SK-N-SH (cell line): ENCODE measurements at regions not wholly inside any gene's neighbourhood (a gene's known extent, or its start where the extent isn't known, plus 50 kb on each side); places are given as distances from the start of the nearest gene placed in this dataset.

Experiments
- CTCF ChIA-PET: fragments of 300-600, 350-600 bp; formaldehyde crosslinking; extraction: SDS; loops from one replicate; lab custom pipeline; 2021; lab: Yijun Ruan, JAX
- POLR2A ChIA-PET: fragments of 350-600 bp; sonication (Branson Sonifier 250); formaldehyde crosslinking; extraction: SDS; loops from one replicate; lab custom pipeline; 2020; ENCODE audit warnings: antibody characterized with exemption, inconsistent platforms; lab: Yijun Ruan, JAX
- DNase-seq: peaks from one replicate; pipeline ENCODE4 v3.0.0; 2012
- H2AFZ ChIP-seq: fragments of 200-600 bp; sonication (generic); 2 replicates; pipeline ENCODE4 v1.8.1; 2016; ENCODE audit warnings: antibody characterized with exemption, mild to moderate bottlenecking, low read depth
- H3F3A ChIP-seq: fragments of 200-600 bp; sonication (generic); replicated peaks from 2 replicates; pipeline ENCODE3; 2016; ENCODE audit warnings: antibody characterized with exemption, mild to moderate bottlenecking; ENCODE audit not compliant: insufficient read depth
- H3K27ac ChIP-seq, 2 experiments: fragments of 200-500 bp in 1 of 2; fragments of 200-600 bp in 1 of 2; sonication (Bioruptor generic) in 1 of 2; sonication (generic), shearing (Covaris generic) in 1 of 2; 2 replicates each; pipeline versions ENCODE4 v1.5.1 to v1.6.1; 2014 to 2016; ENCODE audit warnings: low read depth in 2 of 2, inconsistent platforms in 1 of 2, low read length in 1 of 2, mild to moderate bottlenecking in 1 of 2, mixed read lengths in 1 of 2
- H3K27me3 ChIP-seq: fragments of 200-600 bp; sonication (generic), shearing (Covaris generic); 2 replicates; pipeline ENCODE4 v1.6.1; 2016; ENCODE audit warnings: mixed run types; ENCODE audit not compliant: insufficient read depth
- H3K36me3 ChIP-seq, 2 experiments: fragments of 200-500 bp in 1 of 2; fragments of 200-600 bp in 1 of 2; sonication (Bioruptor generic) in 1 of 2; sonication (generic) in 1 of 2; replicated peaks in 1 of 2; 2 replicates each; pipeline versions ENCODE3 to v1.5.1; 2014 to 2016; ENCODE audit warnings: low read length in 1 of 2, mild to moderate bottlenecking in 1 of 2; ENCODE audit not compliant: insufficient read depth in 2 of 2, control insufficient read depth in 1 of 2
- H3K4me1 ChIP-seq, 2 experiments: fragments of 200-500 bp in 1 of 2; fragments of 200-600 bp in 1 of 2; sonication (Bioruptor generic) in 1 of 2; sonication (generic), shearing (Covaris generic) in 1 of 2; 2 replicates each; pipeline versions ENCODE4 v1.5.1 to v1.6.1; 2014 to 2016; ENCODE audit warnings: low read depth in 1 of 2, low read length in 1 of 2, mixed run types in 1 of 2; ENCODE audit not compliant: insufficient read depth in 2 of 2, control insufficient read depth in 1 of 2
- H3K4me2 ChIP-seq: fragments of 200-600 bp; sonication (generic), shearing (Covaris generic); 2 replicates; pipeline ENCODE4 v1.6.1; 2017; ENCODE audit warnings: mixed run types
- H3K4me3 ChIP-seq, 2 experiments: fragments of 200-500 bp in 1 of 2; fragments of 200-600 bp in 1 of 2; sonication (Bioruptor generic) in 1 of 2; sonication (generic), shearing (Covaris generic) in 1 of 2; 2 replicates each; pipeline versions ENCODE4 v1.5.1 to v1.8.1; 2014 to 2016; ENCODE audit warnings: low read depth in 2 of 2, inconsistent platforms in 1 of 2, low read length in 1 of 2, mild to moderate bottlenecking in 1 of 2, mixed read lengths in 1 of 2, moderate library complexity in 1 of 2
- H3K79me2 ChIP-seq: fragments of 200-600 bp; sonication (generic); 2 replicates; pipeline ENCODE4 v1.8.1; 2017; ENCODE audit warnings: mild to moderate bottlenecking; ENCODE audit not compliant: insufficient read depth
- H3K9ac ChIP-seq: fragments of 200-600 bp; sonication (generic); 2 replicates; pipeline ENCODE4 v1.6.1; 2017; ENCODE audit warnings: mixed run types
- H3K9me2 ChIP-seq: fragments of 200-600 bp; sonication (generic); 2 replicates; pipeline ENCODE4 v1.6.1; 2017; ENCODE audit warnings: mixed run types
- H3K9me3 ChIP-seq: fragments of 200-600 bp; sonication (generic); 2 replicates; pipeline ENCODE4 v1.6.1; 2017; ENCODE audit warnings: mixed run types, mild to moderate bottlenecking, moderate library complexity
- H4K20me1 ChIP-seq: fragments of 200-600 bp; sonication (generic); 2 replicates; pipeline ENCODE4 v1.6.1; 2017; ENCODE audit warnings: mild to moderate bottlenecking, mixed run types; ENCODE audit not compliant: insufficient read depth
- EP300 ChIP-seq, 2 experiments: IDR thresholded peaks; 2 replicates each; pipeline versions ENCODE4 v1.4.0 to v1.6.1; 2012; ENCODE audit warnings: borderline replicate concordance in 1 of 2, low read depth in 1 of 2, low read length in 1 of 2
- FOSL2 ChIP-seq: IDR thresholded peaks from 2 replicates; pipeline ENCODE4 v1.4.0; 2012; ENCODE audit warnings: low read depth, mild to moderate bottlenecking, moderate library complexity, borderline replicate concordance
- FOXM1 ChIP-seq: IDR thresholded peaks from 2 replicates; pipeline ENCODE4 v1.4.0; 2012; ENCODE audit warnings: low read depth, mild to moderate bottlenecking
- GATA2 ChIP-seq: sonication (generic); formaldehyde crosslinking; IDR thresholded peaks from 2 replicates; pipeline ENCODE4 v1.5.0; 2020; ENCODE audit warnings: mild to moderate bottlenecking, missing genetic modification reagents
- MEF2A ChIP-seq: IDR thresholded peaks from 2 replicates; pipeline ENCODE4 v1.4.0; 2012; ENCODE audit warnings: low read depth, borderline replicate concordance
- NFIC ChIP-seq: IDR thresholded peaks from 2 replicates; pipeline ENCODE4 v1.4.0; 2012; ENCODE audit warnings: borderline replicate concordance
- NRF1 ChIP-seq: IDR thresholded peaks from 2 replicates; pipeline ENCODE4 v1.6.1; 2012; ENCODE audit warnings: low read depth, mild to moderate bottlenecking, low read length
- RCOR1 ChIP-seq: fragments of 150-350 bp; IDR thresholded peaks from 2 replicates; pipeline ENCODE4 v1.6.1; 2017; ENCODE audit warnings: antibody characterized with exemption, low read length
- RFX5 ChIP-seq: IDR thresholded peaks from 2 replicates; pipeline ENCODE4 v1.6.1; 2012; ENCODE audit warnings: mild to moderate bottlenecking, improper control_type of control experiment, low read length
- SIN3A ChIP-seq: IDR thresholded peaks from 2 replicates; pipeline ENCODE4 v1.6.1; 2012; ENCODE audit warnings: low read depth, mild to moderate bottlenecking, low read length, moderate library complexity, borderline replicate concordance
- TAF1 ChIP-seq: IDR thresholded peaks from 2 replicates; pipeline ENCODE4 v1.6.1; 2012; ENCODE audit warnings: low read depth, mild to moderate bottlenecking, low read length, moderate library complexity, borderline replicate concordance
- TEAD4 ChIP-seq: IDR thresholded peaks from 2 replicates; pipeline ENCODE4 v1.4.0; 2012; ENCODE audit warnings: mild to moderate bottlenecking, borderline replicate concordance; ENCODE audit not compliant: insufficient read depth
- YY1 ChIP-seq: IDR thresholded peaks from 2 replicates; pipeline ENCODE4 v1.4.0; 2012; ENCODE audit warnings: low read depth, mild to moderate bottlenecking
- WGBS: methylation state at CpG from one replicate; pipeline ENCODE4 v1.1.6; 2017; ENCODE audit warnings: low lambda C conversion rate; 5-methylcytosine and 5-hydroxymethylcytosine counted together
- TF ChIP-seq, protein P1 (sequence below): IDR thresholded peaks from 2 replicates; pipeline ENCODE4; 2012
- TF ChIP-seq, protein P2 (sequence below): IDR thresholded peaks from 2 replicates; pipeline ENCODE4 v1.4.0; 2012; ENCODE audit warnings: low read depth, borderline replicate concordance
- TF ChIP-seq, protein P3 (sequence below): IDR thresholded peaks from 2 replicates; pipeline ENCODE4 v1.6.1; 2012; ENCODE audit warnings: mild to moderate bottlenecking, low read depth, low read length, moderate library complexity
- TF ChIP-seq, protein P4 (sequence below): fragments of 200-600 bp; sonication (generic); IDR thresholded peaks from 2 replicates; pipeline ENCODE4 v1.6.1; 2017; ENCODE audit warnings: antibody characterized with exemption, mild to moderate bottlenecking, moderate library complexity
- TF ChIP-seq, protein P5 (sequence below): fragments of 150-350 bp; IDR thresholded peaks from 2 replicates; pipeline ENCODE4 v1.6.1; 2016; ENCODE audit warnings: mild to moderate bottlenecking, low read depth, low read length
- TF ChIP-seq, protein P6 (sequence below): IDR thresholded peaks from 2 replicates; pipeline ENCODE4 v1.4.0; 2012; ENCODE audit warnings: low read depth
- TF ChIP-seq, protein P7 (sequence below): fragments of 150-350 bp; IDR thresholded peaks from 2 replicates; pipeline ENCODE4 v1.6.1; 2017; ENCODE audit warnings: antibody characterized with exemption, low read length, low read depth, borderline replicate concordance

DNA sequence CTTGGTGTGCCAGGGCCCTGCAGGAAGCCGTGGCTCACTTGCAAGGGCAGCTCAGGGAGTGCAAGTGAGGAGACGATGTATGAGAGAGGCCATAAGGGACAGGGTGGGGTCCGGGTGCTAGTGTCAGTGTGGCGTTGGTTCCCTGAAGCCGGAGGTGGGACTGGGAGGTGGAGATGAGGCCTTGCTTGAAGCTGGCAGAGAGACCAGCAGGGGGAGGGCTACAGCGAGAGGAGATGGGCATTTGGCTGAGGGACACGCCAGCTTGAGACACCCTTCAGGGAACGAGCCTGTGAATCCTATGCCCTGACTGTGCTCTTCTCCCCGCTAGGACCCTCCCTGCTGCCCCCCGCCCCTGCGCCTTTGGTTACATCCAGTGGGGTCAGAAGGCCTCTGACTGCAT is 529.1 kb downstream of the TCERG1L start:
- POLR2A ChIA-PET, result no interaction called here

More for the DNA sequence above, 529.1 kb downstream of the TCERG1L start:
- CTCF ChIA-PET, result interaction anchor here (0.9 to 1.4 kb wide), 2 partner anchors 9 to 17 kb away, joined by 3 to 5 read pairs; no protein-coding TSS in a partner anchor
- Histone ChIP-seq H3K4me3 (no peak overlapping the region), H3K4me2 (no peak overlapping the region), H3F3A (no peaks in the 10 kb centered on the region), H3K27me3 (no peaks in the 10 kb centered on the region), H4K20me1 (no peaks in the 10 kb centered on the region), H3K79me2 (no peaks in the 10 kb centered on the region), H3K9me2 (no peaks in the 10 kb centered on the region), H3K36me3 (no peaks in the 10 kb centered on the region), H3K9ac (no peak overlapping the region), H3K4me1 (peaks cover 0 to 7% of the 10 kb centered on the region in 2 experiments; a peak in 1 of 4 replicates), H3K9me3 (no peaks in the 10 kb centered on the region), H2AFZ (no peak overlapping the region), H3K27ac (no peak overlapping the region)
- TF ChIP-seq SIN3A, result no peak
- no peak for TF ChIP-seq FOXM1
- TF ChIP-seq TEAD4, result no peak
- no peak for TF ChIP-seq GATA2 (CRISPR knock-in tag)
- TF ChIP-seq, protein P1, sequence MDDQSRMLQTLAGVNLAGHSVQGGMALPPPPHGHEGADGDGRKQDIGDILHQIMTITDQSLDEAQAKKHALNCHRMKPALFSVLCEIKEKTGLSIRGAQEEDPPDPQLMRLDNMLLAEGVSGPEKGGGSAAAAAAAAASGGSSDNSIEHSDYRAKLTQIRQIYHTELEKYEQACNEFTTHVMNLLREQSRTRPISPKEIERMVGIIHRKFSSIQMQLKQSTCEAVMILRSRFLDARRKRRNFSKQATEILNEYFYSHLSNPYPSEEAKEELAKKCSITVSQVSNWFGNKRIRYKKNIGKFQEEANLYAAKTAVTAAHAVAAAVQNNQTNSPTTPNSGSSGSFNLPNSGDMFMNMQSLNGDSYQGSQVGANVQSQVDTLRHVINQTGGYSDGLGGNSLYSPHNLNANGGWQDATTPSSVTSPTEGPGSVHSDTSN, result no peak
- TF ChIP-seq, protein P2, sequence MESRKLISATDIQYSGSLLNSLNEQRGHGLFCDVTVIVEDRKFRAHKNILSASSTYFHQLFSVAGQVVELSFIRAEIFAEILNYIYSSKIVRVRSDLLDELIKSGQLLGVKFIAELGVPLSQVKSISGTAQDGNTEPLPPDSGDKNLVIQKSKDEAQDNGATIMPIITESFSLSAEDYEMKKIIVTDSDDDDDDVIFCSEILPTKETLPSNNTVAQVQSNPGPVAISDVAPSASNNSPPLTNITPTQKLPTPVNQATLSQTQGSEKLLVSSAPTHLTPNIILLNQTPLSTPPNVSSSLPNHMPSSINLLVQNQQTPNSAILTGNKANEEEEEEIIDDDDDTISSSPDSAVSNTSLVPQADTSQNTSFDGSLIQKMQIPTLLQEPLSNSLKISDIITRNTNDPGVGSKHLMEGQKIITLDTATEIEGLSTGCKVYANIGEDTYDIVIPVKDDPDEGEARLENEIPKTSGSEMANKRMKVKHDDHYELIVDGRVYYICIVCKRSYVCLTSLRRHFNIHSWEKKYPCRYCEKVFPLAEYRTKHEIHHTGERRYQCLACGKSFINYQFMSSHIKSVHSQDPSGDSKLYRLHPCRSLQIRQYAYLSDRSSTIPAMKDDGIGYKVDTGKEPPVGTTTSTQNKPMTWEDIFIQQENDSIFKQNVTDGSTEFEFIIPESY, result no peak
- no peak for TF ChIP-seq RCOR1
- no peak for TF ChIP-seq EP300 (IDR thresholded peaks at IDR 0.05; ENCODE audit: borderline replicate concordance in 1 of 2, low read depth in 1 of 2, low read length in 1 of 2)
- no peak for TF ChIP-seq FOSL2
- TF ChIP-seq, protein P3, sequence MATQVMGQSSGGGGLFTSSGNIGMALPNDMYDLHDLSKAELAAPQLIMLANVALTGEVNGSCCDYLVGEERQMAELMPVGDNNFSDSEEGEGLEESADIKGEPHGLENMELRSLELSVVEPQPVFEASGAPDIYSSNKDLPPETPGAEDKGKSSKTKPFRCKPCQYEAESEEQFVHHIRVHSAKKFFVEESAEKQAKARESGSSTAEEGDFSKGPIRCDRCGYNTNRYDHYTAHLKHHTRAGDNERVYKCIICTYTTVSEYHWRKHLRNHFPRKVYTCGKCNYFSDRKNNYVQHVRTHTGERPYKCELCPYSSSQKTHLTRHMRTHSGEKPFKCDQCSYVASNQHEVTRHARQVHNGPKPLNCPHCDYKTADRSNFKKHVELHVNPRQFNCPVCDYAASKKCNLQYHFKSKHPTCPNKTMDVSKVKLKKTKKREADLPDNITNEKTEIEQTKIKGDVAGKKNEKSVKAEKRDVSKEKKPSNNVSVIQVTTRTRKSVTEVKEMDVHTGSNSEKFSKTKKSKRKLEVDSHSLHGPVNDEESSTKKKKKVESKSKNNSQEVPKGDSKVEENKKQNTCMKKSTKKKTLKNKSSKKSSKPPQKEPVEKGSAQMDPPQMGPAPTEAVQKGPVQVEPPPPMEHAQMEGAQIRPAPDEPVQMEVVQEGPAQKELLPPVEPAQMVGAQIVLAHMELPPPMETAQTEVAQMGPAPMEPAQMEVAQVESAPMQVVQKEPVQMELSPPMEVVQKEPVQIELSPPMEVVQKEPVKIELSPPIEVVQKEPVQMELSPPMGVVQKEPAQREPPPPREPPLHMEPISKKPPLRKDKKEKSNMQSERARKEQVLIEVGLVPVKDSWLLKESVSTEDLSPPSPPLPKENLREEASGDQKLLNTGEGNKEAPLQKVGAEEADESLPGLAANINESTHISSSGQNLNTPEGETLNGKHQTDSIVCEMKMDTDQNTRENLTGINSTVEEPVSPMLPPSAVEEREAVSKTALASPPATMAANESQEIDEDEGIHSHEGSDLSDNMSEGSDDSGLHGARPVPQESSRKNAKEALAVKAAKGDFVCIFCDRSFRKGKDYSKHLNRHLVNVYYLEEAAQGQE, result no peak
- no peak for TF ChIP-seq MEF2A
- TF ChIP-seq NFIC, result no peak
- TF ChIP-seq RFX5, result no peak
- no peak for TF ChIP-seq YY1
- TF ChIP-seq, protein P4, sequence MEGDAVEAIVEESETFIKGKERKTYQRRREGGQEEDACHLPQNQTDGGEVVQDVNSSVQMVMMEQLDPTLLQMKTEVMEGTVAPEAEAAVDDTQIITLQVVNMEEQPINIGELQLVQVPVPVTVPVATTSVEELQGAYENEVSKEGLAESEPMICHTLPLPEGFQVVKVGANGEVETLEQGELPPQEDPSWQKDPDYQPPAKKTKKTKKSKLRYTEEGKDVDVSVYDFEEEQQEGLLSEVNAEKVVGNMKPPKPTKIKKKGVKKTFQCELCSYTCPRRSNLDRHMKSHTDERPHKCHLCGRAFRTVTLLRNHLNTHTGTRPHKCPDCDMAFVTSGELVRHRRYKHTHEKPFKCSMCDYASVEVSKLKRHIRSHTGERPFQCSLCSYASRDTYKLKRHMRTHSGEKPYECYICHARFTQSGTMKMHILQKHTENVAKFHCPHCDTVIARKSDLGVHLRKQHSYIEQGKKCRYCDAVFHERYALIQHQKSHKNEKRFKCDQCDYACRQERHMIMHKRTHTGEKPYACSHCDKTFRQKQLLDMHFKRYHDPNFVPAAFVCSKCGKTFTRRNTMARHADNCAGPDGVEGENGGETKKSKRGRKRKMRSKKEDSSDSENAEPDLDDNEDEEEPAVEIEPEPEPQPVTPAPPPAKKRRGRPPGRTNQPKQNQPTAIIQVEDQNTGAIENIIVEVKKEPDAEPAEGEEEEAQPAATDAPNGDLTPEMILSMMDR, result no peak
- TF ChIP-seq, protein P5, sequence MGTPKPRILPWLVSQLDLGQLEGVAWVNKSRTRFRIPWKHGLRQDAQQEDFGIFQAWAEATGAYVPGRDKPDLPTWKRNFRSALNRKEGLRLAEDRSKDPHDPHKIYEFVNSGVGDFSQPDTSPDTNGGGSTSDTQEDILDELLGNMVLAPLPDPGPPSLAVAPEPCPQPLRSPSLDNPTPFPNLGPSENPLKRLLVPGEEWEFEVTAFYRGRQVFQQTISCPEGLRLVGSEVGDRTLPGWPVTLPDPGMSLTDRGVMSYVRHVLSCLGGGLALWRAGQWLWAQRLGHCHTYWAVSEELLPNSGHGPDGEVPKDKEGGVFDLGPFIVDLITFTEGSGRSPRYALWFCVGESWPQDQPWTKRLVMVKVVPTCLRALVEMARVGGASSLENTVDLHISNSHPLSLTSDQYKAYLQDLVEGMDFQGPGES, result no peak
- no peak for TF ChIP-seq NRF1
- TF ChIP-seq, protein P6, sequence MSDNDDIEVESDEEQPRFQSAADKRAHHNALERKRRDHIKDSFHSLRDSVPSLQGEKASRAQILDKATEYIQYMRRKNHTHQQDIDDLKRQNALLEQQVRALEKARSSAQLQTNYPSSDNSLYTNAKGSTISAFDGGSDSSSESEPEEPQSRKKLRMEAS, result no peak
- TF ChIP-seq TAF1, result no peak
- TF ChIP-seq, protein P7, sequence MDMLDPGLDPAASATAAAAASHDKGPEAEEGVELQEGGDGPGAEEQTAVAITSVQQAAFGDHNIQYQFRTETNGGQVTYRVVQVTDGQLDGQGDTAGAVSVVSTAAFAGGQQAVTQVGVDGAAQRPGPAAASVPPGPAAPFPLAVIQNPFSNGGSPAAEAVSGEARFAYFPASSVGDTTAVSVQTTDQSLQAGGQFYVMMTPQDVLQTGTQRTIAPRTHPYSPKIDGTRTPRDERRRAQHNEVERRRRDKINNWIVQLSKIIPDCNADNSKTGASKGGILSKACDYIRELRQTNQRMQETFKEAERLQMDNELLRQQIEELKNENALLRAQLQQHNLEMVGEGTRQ, result no peak
- 49% methylated on average over 11 of the region's 11 CpGs for WGBS
- DNase-seq, result no peak
